Tibial artery (tissue), 4 donors: ENCODE measurements at regions not wholly inside any gene's neighbourhood (a gene's known extent, or its start where the extent isn't known, plus 50 kb on each side); places are given as distances from the start of the nearest gene placed in this dataset.
"Not testable (repeated sequence)": the region's sequence is repeated elsewhere in the genome, so short reads cannot be mapped to it uniquely, and the experiment has no call there.

ENCODE experiments used
- DNase-seq, 2 donors: peaks; one replicate each; pipeline ENCODE4 v3.0.0-alpha.2; 2019
- H3K27ac ChIP-seq, 2 donors: fragments of 200-600 bp; sonication (generic) in 1 of 2; 1 replicate in 1 of 2; 2 replicates in 1 of 2; pipeline ENCODE4 v1.5.1; 2018 to 2019; ENCODE audit warnings: mild to moderate bottlenecking in 1 of 2
- H3K27me3 ChIP-seq, 2 donors: fragments of 200-600 bp; sonication (generic) in 1 of 2; one replicate each; pipeline versions ENCODE4 v1.5.1 to v1.6.0; 2016 to 2019
- H3K36me3 ChIP-seq, 3 donors: fragments of 200-600 bp; sonication (generic) in 2 of 3; one replicate each; pipeline ENCODE4 v1.5.1; 2016 to 2019; ENCODE audit warnings: mild to moderate bottlenecking in 2 of 3
- H3K4me1 ChIP-seq, 4 donors: fragments of 200-600 bp; sonication (generic) in 2 of 4; 1 replicate in 3 of 4; 2 replicates in 1 of 4; pipeline ENCODE4 v1.5.1; 2016 to 2019
- H3K4me3 ChIP-seq, 2 donors: fragments of 200-600 bp; sonication (generic) in 1 of 2; 1 replicate in 1 of 2; 2 replicates in 1 of 2; pipeline ENCODE4 v1.5.1; 2018 to 2019; ENCODE audit warnings: mild to moderate bottlenecking in 2 of 2
- H3K9me3 ChIP-seq, 3 donors: fragments of 200-600 bp; sonication (generic) in 1 of 3; one replicate each; pipeline ENCODE4 v1.5.1; 2016 to 2019
- intact Hi-C: fragments of 100-400 bp; cut with DNase I; formaldehyde crosslinking; loops from one replicate; pipeline ENCODE4 v1.15.0; 2023; ENCODE audit warnings: low total_unique reads
- TF ChIP-seq, protein P1 (sequence below), 2 experiments: fragments of 200-600 bp in 1 of 2; fragments of 450-650 bp in 1 of 2; IDR thresholded peaks; one replicate each; pipeline ENCODE4 v1.5.1; 2017 to 2019; ENCODE audit warnings: antibody characterized with exemption in 2 of 2, mild to moderate bottlenecking in 1 of 2, moderate library complexity in 1 of 2

DNA sequence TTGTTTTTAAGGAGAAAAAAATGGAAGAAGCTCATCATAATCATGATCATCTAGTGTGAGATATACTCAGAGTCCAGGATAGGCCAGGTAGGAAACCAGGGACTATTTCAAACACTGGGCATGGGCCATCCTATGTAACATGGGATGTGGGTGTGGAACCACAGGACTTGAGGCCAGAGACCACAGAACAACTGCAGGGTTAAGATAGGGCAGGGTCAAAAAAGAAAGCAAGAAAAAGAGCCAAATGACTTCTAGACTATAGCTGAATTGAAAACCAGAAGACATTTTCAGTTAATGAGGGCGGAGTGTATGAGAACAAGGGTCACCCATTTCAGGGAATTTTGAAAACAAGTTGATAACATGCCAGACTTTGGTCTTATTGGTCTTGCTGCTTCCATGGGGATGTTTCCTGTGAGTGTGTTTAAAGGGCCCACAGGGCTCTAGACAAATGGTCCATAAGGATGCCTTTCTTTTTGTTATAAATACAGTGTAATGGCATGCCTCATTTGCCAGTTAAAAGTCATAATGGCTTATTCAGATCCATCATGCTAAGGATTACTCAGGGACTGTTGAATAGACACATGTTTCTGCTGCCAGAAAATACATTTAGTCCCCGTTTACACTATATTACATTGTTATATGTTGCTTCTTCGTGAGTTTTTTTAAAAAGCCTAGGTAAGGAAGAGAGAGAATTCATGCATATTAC, 182.0 kb upstream of the C21orf91 start:
- TF ChIP-seq, protein P1, sequence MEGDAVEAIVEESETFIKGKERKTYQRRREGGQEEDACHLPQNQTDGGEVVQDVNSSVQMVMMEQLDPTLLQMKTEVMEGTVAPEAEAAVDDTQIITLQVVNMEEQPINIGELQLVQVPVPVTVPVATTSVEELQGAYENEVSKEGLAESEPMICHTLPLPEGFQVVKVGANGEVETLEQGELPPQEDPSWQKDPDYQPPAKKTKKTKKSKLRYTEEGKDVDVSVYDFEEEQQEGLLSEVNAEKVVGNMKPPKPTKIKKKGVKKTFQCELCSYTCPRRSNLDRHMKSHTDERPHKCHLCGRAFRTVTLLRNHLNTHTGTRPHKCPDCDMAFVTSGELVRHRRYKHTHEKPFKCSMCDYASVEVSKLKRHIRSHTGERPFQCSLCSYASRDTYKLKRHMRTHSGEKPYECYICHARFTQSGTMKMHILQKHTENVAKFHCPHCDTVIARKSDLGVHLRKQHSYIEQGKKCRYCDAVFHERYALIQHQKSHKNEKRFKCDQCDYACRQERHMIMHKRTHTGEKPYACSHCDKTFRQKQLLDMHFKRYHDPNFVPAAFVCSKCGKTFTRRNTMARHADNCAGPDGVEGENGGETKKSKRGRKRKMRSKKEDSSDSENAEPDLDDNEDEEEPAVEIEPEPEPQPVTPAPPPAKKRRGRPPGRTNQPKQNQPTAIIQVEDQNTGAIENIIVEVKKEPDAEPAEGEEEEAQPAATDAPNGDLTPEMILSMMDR (IDR thresholded peaks at IDR 0.05): no peak
- Histone ChIP-seq H3K9me3 (no peaks in the 10 kb centered on the region), H3K27ac (no peak overlapping the region), H3K4me3 (no peak overlapping the region), H3K4me1 (no peaks in the 10 kb centered on the region), H3K36me3 (no peaks in the 10 kb centered on the region), H3K27me3 (no peaks in the 10 kb centered on the region)
- no peak for DNase-seq
- intact Hi-C loops: no loop called here

- H3K36me3 ChIP-seq, H3K27me3 ChIP-seq, DNase-seq, H3K27ac ChIP-seq, intact Hi-C loops, H3K4me3 ChIP-seq, H3K9me3 ChIP-seq, H3K4me1 ChIP-seq: not testable (repeated sequence)
Observed at GRCh38 chr21:17998599-17998998, 179.4 kb upstream of the C21orf91 start.

DNA sequence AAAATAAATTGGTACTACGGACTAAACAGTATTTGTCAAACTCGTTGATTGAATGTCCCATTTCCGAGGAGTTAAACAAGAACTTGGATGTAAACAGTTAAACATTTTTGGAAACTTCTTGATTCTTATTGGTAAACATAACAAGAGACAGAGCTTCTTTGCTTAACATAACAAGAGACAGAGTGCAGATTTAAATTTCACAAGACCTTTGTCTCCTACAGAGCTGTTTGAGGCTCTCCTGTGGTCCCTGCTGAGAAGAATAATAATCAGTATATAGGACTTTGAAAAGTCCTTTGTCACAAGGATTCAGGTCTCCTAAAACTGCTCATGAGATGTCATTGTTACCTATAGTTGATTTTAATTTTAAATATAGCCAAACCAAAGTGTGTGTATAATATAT, 170.6 kb upstream of the C21orf91 start:
- no peaks in the 10 kb centered on the region for H3K27me3 ChIP-seq
- DNase-seq: no peak
- intact Hi-C loops: no loop called here
- H3K4me1 ChIP-seq: no peaks in the 10 kb centered on the region
- TF ChIP-seq, protein P1 (IDR thresholded peaks at IDR 0.05): no peak
- no peaks in the 10 kb centered on the region for H3K36me3 ChIP-seq
- peaks cover 0 to 6% (median 4%) of the 10 kb centered on the region in 3 donors for H3K9me3 ChIP-seq
- no peak overlapping the region for H3K4me3 ChIP-seq
- no peak overlapping the region for H3K27ac ChIP-seq

DNA sequence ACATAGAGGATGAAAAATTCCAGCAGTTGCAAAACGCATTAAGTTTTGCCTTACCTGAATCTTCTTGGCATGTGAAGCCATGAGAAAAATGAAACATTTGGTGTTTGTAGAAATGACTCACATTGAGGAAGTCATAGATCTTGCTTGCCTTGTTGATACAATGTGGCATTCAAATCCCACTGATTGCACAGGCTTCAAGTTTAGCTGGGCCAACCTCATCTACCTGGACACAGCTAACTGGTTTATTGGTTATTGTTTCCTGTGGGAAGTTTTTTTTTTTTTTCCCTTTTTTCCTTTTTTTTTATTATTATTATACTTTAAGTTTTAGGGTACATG, 168.9 kb upstream of the C21orf91 start:
- no peak for DNase-seq
- H3K9me3 ChIP-seq: peaks cover 0 to 6% (median 4%) of the 10 kb centered on the region in 3 donors
- no peaks in the 10 kb centered on the region for H3K27me3 ChIP-seq
- H3K36me3 ChIP-seq: no peaks in the 10 kb centered on the region
- no peak overlapping the region for H3K27ac ChIP-seq
- no peak overlapping the region for H3K4me3 ChIP-seq
- TF ChIP-seq, protein P1 (IDR thresholded peaks at IDR 0.05): no peak
- H3K4me1 ChIP-seq: no peaks in the 10 kb centered on the region
- intact Hi-C loops: no loop called here

- Histone ChIP-seq H3K27me3 (no peaks in the 10 kb centered on the region), H3K4me3 (no peak overlapping the region), H3K9me3 (peaks cover 0 to 6% (median 4%) of the 10 kb centered on the region in 3 donors), H3K4me1 (no peaks in the 10 kb centered on the region), H3K36me3 (no peaks in the 10 kb centered on the region), H3K27ac (no peak overlapping the region)
- no peak for DNase-seq
- TF ChIP-seq, protein P1 (IDR thresholded peaks at IDR 0.05): no peak
- intact Hi-C loops: no loop called here
Observed at GRCh38 chr21:17987382-17988101, 168.4 kb upstream of the C21orf91 start.

DNA sequence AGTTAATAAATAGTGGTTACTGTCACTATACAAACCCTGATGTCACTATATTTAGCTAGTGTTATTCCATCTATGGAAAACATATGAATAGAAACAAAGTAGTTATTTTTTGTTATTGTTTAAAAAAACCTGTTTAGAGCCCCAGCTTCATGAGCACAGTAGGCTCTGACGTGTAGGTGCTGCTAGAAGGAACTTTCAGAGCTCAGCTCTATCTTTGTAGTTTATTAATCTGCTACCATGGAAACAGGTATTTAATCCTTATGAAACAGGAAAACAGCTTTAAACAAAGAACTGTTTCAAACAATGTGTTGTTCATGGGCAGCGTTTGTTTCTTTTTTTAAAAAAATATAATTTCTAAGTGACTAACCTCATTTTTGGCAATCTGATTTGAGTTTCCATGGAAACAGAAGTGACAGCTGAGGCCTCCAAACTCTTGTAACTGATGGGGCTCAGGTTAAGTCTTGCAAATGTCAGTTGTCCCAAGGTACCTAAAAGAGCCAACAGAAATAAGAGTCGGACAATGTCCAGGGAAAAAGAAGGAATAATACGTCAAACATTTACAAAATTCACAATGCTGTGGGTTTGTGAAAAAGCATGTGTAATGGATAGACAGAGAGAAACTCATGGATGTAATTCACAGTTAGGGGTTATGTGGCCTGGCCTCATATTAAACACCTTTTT, 162.0 kb upstream of the C21orf91 start:
- TF ChIP-seq, protein P1 (IDR thresholded peaks at IDR 0.05): no peak
- intact Hi-C loops: no loop called here
- H3K36me3 ChIP-seq: no peaks in the 10 kb centered on the region
- peaks cover 0 to 8% (median 0%) of the 10 kb centered on the region in 4 donors for H3K4me1 ChIP-seq
- no peak overlapping the region for H3K27ac ChIP-seq
- H3K27me3 ChIP-seq: no peaks in the 10 kb centered on the region
- H3K9me3 ChIP-seq: no peaks in the 10 kb centered on the region
- H3K4me3 ChIP-seq: no peak overlapping the region
- no peak for DNase-seq
